CD4-positive, alpha-beta T cell (primary cell): ENCODE measurements at regions not wholly inside any gene's neighbourhood (a gene's known extent, or its start where the extent isn't known, plus 50 kb on each side); places are given as distances from the start of the nearest gene placed in this dataset.

Experiments
- ATAC-seq: fragments of 200-7000 bp; cut with Tn5 transposase; one replicate; pipeline ENCODE4 v1.10.0; 2022; ENCODE audit warnings: mild to moderate bottlenecking; ENCODE audit not compliant: poor library complexity
- CTCF ChIA-PET: fragments of 350-600 bp; sonication (Branson Sonifier 250); formaldehyde crosslinking; loops from one replicate; lab custom pipeline; 2021; ENCODE audit warnings: antibody characterized with exemption, inconsistent platforms; lab: Charles Lee
- POLR2A ChIA-PET: fragments of 350-600 bp; sonication (Branson Sonifier 250); formaldehyde crosslinking; loops from one replicate; lab custom pipeline; 2021; ENCODE audit warnings: antibody characterized with exemption, inconsistent platforms; lab: Charles Lee
- DNase-seq, 14 experiments: peaks; one replicate each; pipeline ENCODE4 v3.0.0-alpha.2; 2013 to 2020; ENCODE audit warnings: mixed read lengths in 2 of 14
- H3K27ac ChIP-seq, 2 donors: one replicate each; pipeline versions ENCODE4 v1.5.1 to v1.7.0; 2013; ENCODE audit warnings: low read length in 2 of 2, low read depth in 1 of 2, mild to moderate bottlenecking in 1 of 2
- H3K27me3 ChIP-seq, 2 experiments: 1 replicate in 1 of 2; 2 replicates in 1 of 2; pipeline versions ENCODE4 v1.6.1 to v1.7.0; 2013; ENCODE audit warnings: low read length in 2 of 2, control low read depth in 1 of 2, mild to moderate bottlenecking in 1 of 2, moderate library complexity in 1 of 2; ENCODE audit not compliant: insufficient read depth in 2 of 2, control insufficient read depth in 1 of 2
- H3K36me3 ChIP-seq: one replicate; pipeline ENCODE4 v1.6.1; 2013; ENCODE audit warnings: low read length, control low read depth; ENCODE audit not compliant: insufficient read depth
- H3K4me1 ChIP-seq: one replicate; pipeline ENCODE4 v1.6.1; 2013; ENCODE audit warnings: low read length, control low read depth; ENCODE audit not compliant: insufficient read depth
- H3K4me3 ChIP-seq: one replicate; pipeline ENCODE4 v1.5.1; 2013; ENCODE audit warnings: mild to moderate bottlenecking, low read length, moderate library complexity
- H3K9me3 ChIP-seq, 2 experiments: 1 replicate in 1 of 2; 2 replicates in 1 of 2; pipeline versions ENCODE4 v1.6.1 to v1.7.0; 2013; ENCODE audit warnings: low read length in 2 of 2, mild to moderate bottlenecking in 2 of 2, control low read depth in 1 of 2, moderate library complexity in 1 of 2; ENCODE audit not compliant: control insufficient read depth in 1 of 2, insufficient read depth in 1 of 2
- H3K27ac Mint-ChIP-seq: one replicate; pipeline ENCODE4 v1.8.0; 2020; ENCODE audit warnings: mixed read lengths
- H3K27me3 Mint-ChIP-seq: one replicate; pipeline ENCODE4 v1.8.0; 2021; ENCODE audit warnings: mixed read lengths
- H3K36me3 Mint-ChIP-seq: one replicate; pipeline ENCODE4 v1.8.0; 2021; ENCODE audit warnings: low read depth, mixed read lengths
- H3K4me1 Mint-ChIP-seq: one replicate; pipeline ENCODE4 v1.8.0; 2021; ENCODE audit warnings: low read depth, mixed read lengths
- H3K4me3 Mint-ChIP-seq: one replicate; pipeline ENCODE4 v1.8.0; 2020; ENCODE audit warnings: mild to moderate bottlenecking, mixed read lengths
- H3K9me3 Mint-ChIP-seq: one replicate; pipeline ENCODE4 v1.8.0; 2020; ENCODE audit warnings: mixed read lengths
- intact Hi-C, 2 experiments: fragments of 100-400 bp; cut with DNase I in 1 of 2; cut with micrococcal nuclease in 1 of 2; formaldehyde crosslinking; loops; one replicate each; pipeline versions ENCODE4 v1.15.1 to v1.9.0; 2023 to 2025; cut with DNase I, micrococcal nuclease
- TF ChIP-seq, protein P1 (sequence below): fragments of 200-600 bp; IDR thresholded peaks from one replicate; pipeline ENCODE4 v1.8.0; 2022; ENCODE audit warnings: antibody characterized with exemption, mild to moderate bottlenecking

DNA sequence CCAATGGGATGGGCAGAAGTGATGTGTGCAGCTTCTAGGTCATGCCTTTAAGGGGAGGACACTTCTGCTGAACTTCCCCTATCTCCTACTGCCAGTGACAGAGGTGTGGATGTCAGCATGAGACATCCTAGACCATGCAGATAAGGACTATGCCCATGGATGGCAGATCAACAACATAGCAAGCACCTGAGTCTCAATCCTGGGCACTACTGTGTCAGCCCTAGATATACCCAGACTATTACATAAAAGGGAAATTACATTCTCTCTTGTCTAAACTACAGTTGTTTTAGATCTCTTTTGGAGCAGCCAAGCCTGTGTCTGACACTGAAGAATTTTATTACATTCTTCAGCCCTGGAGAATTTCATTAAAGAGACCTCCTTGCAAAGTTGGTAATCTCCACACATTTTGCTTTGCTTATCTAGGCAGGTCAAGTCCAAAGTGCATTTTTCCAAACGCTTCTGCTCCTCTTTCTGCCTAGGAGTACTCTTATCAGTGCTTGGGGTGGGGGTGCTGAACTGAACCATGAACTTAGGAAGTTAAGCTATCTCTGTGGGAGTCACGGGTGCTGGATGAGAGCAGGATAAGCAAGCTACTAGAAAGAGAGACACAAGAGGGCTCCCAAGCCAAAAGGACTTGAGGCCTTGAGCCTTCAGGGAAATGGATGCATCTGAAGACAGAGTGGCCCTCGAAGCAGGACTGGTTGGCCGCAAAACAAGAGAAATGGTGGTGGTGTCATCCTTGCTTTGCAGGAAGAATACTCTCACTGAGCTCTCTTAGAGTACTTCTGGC, 95.2 kb upstream of the SPRED2 start:
- Mint-ChIP-seq H3K36me3 (no peaks in the 10 kb centered on the region), H3K9me3 (no peaks in the 10 kb centered on the region), H3K4me3 (no peak overlapping the region), H3K4me1 (no peaks in the 10 kb centered on the region), H3K27ac (no peak overlapping the region), H3K27me3 (peaks cover 17% of the 10 kb centered on the region)
- H3K27ac ChIP-seq, result no peak overlapping the region
- no peaks in the 10 kb centered on the region for H3K27me3 ChIP-seq
- DNase-seq (no peak), ATAC-seq (no peak)
- no peaks in the 10 kb centered on the region for H3K36me3 ChIP-seq
- TF ChIP-seq, protein P1, sequence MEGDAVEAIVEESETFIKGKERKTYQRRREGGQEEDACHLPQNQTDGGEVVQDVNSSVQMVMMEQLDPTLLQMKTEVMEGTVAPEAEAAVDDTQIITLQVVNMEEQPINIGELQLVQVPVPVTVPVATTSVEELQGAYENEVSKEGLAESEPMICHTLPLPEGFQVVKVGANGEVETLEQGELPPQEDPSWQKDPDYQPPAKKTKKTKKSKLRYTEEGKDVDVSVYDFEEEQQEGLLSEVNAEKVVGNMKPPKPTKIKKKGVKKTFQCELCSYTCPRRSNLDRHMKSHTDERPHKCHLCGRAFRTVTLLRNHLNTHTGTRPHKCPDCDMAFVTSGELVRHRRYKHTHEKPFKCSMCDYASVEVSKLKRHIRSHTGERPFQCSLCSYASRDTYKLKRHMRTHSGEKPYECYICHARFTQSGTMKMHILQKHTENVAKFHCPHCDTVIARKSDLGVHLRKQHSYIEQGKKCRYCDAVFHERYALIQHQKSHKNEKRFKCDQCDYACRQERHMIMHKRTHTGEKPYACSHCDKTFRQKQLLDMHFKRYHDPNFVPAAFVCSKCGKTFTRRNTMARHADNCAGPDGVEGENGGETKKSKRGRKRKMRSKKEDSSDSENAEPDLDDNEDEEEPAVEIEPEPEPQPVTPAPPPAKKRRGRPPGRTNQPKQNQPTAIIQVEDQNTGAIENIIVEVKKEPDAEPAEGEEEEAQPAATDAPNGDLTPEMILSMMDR, result no peak
- H3K9me3 ChIP-seq, result no peaks in the 10 kb centered on the region
- CTCF ChIA-PET, result no interaction called here
- POLR2A ChIA-PET, result no interaction called here
- intact Hi-C loops, result no loop called here
- H3K4me3 ChIP-seq, result no peak overlapping the region
- H3K4me1 ChIP-seq, result no peaks in the 10 kb centered on the region

DNA sequence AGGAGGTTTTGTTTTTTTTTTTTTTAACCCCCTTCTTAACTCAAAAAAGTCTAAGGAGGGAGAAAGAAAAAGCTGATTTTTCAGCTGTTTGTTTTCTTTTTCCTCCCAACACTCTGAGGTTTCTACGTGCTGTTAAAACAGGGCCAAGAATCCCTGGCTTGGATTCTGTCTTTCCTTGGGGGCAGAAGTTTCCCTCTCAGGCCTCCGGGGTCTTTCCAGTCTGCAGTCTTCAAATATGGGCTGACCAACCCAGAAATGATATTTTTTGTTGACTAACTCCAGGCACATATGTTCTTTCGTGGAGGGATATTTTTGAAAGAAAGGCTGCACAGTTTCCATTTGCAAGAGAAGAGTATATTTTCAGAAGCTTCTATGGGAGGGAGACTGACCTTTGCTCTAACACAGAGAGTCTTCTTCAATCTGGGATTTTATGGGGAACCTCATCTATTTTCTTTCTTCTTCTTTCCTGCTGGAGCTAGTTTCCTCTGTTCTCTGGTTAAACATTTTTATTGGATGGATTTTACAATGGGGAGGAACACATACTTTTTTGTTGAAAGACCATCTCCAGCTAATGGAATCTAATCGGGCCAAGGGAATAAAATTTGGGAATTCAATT, 93.3 kb upstream of the SPRED2 start:
- no peak overlapping the region for H3K4me3 ChIP-seq
- ATAC-seq (no peak), DNase-seq (no peak)
- Mint-ChIP-seq H3K4me3 (no peak overlapping the region), H3K27ac (no peak overlapping the region), H3K36me3 (no peaks in the 10 kb centered on the region), H3K9me3 (no peaks in the 10 kb centered on the region), H3K4me1 (no peaks in the 10 kb centered on the region), H3K27me3 (peaks cover 17% of the 10 kb centered on the region)
- H3K9me3 ChIP-seq, result no peaks in the 10 kb centered on the region
- TF ChIP-seq, protein P1, result no peak
- no peaks in the 10 kb centered on the region for H3K4me1 ChIP-seq
- H3K27ac ChIP-seq, result no peak overlapping the region
- H3K36me3 ChIP-seq, result no peaks in the 10 kb centered on the region
- no peaks in the 10 kb centered on the region for H3K27me3 ChIP-seq
- POLR2A ChIA-PET, result no interaction called here
- CTCF ChIA-PET, result no interaction called here
- intact Hi-C loops, result no loop called here

DNA sequence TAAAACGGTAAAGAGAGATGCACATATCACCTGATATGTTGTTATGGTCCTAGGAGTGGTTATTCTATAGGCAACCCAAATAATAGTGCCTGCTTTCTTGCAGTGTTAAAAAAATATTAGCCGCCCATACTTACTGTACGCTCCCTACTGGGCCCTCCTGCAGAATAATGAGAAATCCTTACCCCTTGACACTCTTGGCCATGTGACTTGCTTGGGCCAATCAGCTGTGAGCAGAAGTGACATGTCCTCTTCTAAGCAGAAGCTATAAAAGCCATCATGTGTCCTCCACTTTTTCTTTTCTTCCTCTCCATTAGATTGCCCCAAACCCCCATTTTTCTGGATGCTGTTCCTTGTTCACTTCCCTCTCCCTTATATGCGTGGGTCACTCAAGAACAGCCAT, 90.5 kb upstream of the SPRED2 start:
- Mint-ChIP-seq H3K4me3 (no peak overlapping the region), H3K4me1 (no peaks in the 10 kb centered on the region), H3K36me3 (no peaks in the 10 kb centered on the region), H3K27ac (no peak overlapping the region), H3K9me3 (no peaks in the 10 kb centered on the region), H3K27me3 (peaks cover 13% of the 10 kb centered on the region)
- Histone ChIP-seq H3K9me3 (no peaks in the 10 kb centered on the region), H3K27ac (no peak overlapping the region), H3K4me1 (no peaks in the 10 kb centered on the region), H3K27me3 (no peaks in the 10 kb centered on the region), H3K36me3 (no peaks in the 10 kb centered on the region), H3K4me3 (no peak overlapping the region)
- intact Hi-C loops, result no loop called here
- POLR2A ChIA-PET, result no interaction called here
- no peak for ATAC-seq
- CTCF ChIA-PET, result no interaction called here
- no peak for DNase-seq
- TF ChIP-seq, protein P1, result no peak
